IPS DF 19.7 (cell line): ENCODE measurements at regions not wholly inside any gene's neighbourhood (a gene's known extent, or its start where the extent isn't known, plus 50 kb on each side); places are given as distances from the start of the nearest gene placed in this dataset.

ENCODE experiments used
- DNase-seq: peaks from one replicate; pipeline ENCODE4 v3.0.0-alpha.2; 2013; ENCODE audit warnings: low read depth, low spot score

DNA sequence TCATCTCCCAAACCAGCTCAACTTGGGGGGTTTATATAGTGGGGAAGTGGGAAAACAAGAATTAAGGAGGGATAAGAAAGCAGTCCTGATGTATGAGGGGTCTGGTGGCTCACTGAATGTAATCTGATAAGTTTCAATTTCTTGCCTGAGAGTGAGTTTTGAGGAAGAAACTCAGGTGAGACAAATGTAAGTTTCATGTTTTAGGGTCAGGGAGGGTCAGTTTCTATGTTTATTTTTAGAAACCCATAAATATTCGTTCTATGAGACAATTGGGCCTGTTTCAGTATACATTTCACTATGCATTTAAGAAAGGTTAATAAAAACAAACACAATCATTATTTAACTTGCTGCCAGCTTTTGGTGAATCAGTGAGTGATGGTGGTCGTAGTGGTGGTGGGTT lies 128.0 kb upstream of the MBL2 start:
- DNase-seq, result no peak

DNA sequence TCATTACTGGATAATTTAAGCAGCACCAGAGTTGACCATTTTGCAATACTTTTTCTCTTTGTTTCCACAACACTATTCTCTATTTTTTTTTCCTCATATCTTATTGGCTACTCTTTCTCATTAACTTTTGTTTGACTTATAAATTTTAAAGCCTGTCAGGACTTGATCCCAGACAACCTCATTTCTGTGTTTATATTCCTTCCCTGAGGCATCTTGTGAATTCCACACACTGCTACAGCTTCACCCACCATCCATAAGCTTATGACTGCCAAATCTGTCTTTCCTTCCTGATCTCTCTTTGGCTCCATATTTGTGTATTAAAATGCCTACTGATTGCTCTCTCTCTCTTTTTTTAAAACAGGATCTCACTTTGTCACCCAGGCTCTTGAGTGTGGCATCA lies 124.6 kb upstream of the MBL2 start:
- DNase-seq, result no peak

DNA sequence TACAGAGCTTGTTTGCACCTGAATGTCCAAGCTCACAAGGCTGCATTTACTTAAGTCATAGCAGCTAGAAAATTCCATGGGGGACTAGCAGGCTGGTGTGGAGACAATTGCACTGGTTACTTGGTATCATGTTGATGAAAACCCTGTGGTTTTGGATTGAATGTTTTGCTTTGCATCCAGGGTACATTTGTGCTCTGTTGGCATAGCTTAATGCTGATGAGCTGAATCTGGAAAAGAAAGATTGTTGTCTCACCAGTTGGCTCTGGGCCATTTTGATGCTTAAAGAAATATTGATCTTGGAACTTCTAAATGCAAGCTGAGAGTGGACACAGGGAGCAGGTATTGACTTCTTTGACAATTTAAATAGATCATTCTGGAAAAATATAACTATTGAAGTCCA lies 122.5 kb upstream of the MBL2 start:
- no peak for DNase-seq

DNA sequence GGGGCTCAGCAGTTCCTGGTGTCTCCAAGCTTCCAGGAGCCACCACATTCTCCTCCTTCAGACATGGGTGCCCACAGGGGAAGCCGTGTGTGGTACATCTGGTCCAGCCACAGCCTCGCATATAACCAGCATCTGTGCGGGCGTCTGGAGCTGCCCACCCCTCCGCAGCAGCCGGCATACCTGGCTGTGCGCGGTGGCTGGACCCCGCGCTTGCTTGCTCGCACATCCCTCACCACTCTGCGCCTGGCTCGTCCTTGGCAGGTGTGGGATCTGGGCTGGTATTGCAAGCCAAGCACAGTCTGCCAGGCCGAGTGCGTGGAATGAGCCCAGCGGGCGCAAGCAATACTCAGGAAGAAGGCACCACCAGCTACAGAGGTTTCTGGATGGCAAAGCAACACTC lies 117.7 kb upstream of the MBL2 start:
- DNase-seq, result no peak

DNA sequence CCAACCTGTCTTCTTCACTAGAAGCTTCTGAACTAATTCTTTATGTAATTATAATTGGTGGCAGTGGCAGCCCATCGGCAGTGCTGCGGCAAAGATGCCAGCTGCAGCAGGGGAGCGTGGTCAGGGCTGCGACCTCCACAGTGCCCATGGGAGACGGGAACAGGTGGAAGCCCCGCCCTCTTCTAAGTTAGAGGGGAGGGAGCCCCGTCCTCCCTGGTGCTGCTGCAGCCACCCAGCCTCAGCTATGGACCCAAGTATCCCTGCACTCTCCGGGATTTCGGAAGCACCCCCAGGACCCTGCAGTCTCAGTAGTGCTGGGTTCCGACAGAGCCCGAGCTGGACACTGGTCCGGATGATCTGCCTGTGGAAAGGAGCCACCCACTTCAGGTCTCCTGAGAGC lies 117.0 kb upstream of the MBL2 start:
- no peak for DNase-seq

DNA sequence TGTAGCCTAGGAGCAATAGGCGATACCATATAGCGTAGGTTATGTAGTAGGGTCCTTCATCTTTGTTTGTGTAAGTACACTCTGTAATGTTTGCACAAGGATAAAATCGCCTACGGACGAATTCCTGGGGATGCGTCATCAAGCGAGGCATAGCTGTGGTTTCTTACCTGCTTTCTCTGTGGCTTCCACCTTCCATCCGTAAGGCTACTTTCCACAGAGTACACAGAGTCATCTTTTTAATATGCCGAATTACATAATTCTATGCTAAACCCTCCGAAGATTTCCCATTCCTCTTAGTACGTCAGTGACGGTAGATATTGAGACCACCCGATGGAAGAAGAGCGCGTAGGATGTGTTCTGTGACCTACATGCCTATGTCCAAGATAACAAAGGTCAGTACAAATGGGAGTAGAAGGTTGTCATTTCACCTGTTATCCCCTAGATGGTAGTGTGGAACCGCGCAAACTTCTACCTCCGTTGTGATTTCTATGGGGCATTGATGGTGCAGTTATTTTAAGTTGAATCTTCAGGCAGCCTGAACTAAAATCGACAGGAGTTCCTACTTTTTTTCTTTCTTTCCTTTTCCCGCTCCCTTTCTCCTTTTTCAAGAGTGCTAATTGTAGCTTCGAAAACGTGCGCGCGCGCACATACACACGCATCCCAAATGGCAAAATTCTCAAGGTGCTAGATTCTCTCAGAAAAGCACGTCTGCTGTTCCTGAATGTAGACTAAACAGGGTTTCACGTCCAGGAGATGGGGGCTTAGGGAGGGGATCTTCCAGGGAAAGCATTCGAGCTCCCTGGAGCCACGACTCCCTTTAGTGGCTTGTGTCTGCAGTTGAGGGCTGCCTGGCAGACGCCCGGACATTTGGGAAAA lies 111.7 kb upstream of the MBL2 start:
- DNase-seq, result peak; percentile 87

DNA sequence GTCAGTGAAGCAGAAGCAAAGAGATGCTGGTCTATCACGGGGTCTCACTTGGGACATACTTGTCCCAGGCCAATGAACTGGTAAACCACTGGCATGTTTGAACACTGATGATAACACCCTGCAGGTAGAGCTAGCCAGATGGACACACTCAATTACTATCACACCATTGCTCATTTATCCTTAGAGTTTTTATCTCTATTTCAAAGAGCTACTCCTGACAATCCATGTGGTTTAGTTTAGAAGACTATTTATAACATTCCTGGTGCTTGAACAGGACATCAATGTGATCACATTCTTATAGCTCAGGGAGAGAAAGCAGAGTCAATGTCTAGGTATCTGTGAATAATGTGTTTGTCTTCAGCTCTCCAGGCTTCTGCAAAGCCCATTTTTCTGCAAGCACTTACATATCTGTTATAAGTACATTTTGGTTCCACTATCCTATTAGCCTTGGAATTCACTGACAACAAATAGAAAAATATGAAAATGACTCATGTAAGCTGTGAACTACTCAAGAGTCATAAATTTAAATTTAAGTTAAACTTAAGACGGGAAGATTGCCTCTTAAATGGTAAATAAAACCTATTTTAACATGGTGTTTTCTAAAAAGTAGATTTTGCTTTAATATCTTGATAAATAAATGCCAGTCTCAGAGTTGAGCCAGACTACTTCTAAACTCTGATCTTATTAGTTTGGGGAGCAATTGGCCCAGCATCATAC lies 106.7 kb upstream of the MBL2 start:
- no peak for DNase-seq

DNA sequence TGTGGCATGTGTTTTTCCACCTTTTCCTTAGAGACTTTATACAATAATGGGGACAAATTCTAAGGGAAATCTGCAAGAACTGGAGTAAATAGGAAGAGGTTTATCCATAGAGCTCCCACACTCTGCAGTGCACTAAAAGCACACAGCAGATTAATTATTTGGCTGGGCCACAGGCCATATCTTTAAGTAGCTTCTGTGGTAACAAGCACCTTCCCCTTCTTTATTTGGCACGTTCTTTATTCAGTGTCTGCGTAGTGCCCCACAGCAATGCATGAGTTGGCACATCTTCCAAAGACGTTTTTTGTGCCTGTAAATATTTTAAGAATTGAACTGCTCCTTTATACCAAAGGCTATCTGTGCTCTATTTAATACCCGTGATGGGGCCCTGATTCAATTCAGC lies 104.9 kb upstream of the MBL2 start:
- DNase-seq, result no peak

DNA sequence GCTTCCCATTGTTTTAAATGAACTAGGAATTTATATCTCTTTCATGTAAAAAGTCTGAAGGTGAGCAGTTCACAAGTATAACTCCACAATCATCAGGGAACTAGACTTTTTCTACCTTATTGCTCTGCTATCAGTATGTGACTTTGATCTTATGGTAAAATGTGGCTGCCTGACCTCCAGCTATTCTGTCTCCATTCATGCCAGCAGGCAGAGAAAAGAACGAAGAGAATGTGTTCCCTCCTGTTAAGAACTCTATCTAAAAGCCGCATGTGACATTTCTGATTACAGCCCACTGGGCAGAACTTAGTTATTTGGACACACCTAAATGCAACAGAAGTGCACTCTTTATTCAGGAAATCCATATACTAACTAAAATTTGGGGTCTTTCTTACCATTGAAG lies 102.8 kb upstream of the MBL2 start:
- no peak for DNase-seq

DNA sequence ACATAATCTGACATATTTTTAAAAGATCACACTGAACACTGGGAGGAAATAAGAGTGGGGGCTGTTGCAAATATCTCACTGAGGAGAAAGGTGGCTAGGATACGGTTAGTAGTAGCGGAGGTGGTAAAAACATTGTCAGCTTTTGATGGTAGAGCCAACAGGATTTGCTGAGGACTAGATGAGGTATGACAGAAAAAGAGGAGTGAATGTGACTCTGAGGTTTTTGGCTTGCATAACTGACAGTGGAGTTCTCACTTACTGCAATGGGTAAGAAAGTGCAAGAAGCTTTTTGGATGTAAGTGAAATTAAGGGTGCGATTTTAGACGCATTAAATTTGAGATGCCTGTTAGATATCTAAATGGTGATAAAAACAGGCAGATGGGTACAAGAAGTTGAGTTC lies 102.0 kb upstream of the MBL2 start:
- no peak for DNase-seq

DNA sequence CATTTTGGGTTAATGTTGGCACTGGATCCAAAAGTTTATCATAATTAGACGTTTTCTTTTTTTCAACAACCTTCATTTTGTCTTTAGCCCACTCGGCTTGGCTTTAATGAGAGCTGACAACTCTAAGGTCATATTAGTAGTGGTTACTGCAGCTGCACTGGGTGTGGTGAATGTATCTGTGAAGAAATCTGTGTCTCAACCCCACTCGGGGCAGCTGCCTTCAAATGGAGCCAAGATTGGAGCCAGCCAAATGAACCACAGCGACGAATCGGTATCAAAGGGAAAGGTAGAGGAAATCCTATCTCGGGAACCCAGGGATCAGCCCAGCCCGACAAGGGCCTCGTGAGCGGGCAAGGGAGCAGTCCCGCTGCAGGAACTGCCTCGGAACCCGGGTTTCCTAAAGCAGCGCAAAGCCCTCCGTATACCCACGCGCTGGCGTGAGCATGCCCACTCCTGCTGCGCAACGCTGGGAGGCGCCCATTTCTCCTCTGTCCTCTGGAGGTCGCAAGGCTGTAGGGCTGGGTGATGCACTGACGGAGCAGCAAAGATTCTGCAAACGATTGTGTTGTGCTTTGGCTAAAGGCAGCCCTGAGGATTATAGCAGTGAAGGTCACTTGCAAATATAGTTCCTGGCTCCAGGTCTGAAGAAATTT lies 98.7 kb upstream of the MBL2 start:
- DNase-seq, result no peak

DNA sequence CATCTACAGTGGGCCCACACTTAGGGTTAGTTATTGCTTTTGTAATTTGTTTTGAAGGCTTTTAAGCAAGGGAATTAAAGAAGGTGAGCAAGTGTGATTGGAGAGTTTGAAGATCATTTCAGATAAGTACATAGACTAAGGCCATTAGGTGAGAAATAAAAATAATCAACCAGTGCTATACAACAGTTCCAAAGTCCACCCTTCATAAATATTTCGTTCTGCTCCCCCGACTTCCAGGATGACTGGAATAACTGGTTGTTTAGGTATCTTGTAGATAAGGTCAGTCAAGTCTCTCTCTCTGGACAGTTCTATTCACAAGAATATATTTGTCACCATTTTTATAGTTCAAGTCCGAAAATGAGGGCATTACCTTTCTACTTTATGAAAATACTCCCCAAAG lies 98.0 kb upstream of the MBL2 start:
- DNase-seq, result no peak

DNA sequence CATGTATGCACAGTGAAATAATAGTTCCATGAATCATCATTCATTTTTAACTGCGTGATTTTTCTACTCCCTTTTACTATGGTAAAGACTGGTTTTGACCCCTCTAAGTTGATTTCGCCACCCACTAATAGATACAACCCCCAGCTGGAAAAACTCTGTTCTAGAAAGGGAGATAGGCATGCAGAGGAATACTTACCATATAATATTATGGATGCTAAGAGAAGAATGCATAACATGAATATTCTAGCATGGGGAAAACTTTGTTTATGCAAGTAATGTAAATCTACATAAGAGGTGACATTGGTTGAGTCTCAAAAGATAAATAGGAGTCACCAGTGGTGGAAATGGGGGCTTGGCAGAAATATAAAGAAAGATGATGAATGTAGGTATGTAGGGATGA lies 97.3 kb upstream of the MBL2 start:
- DNase-seq, result no peak

DNA sequence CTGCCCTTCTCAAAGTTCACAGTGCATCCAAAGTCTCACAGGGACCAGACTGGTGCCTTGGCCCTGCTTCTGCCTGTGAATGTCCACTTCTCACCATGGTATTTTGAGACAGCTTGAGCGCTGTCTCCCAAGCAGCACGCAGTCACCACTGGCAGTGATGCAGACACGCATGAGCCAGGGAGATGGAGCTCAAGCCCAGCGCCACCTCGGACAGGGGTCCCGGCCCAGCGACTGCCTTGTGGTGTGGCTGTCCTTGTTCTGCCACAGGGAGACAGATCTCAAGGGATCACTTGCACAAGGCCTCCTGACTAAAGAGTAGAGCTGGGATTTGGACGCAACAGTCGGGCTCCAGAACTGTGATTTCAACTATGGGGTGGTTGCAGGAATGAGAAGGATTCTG lies 92.6 kb upstream of the MBL2 start:
- no peak for DNase-seq

DNA sequence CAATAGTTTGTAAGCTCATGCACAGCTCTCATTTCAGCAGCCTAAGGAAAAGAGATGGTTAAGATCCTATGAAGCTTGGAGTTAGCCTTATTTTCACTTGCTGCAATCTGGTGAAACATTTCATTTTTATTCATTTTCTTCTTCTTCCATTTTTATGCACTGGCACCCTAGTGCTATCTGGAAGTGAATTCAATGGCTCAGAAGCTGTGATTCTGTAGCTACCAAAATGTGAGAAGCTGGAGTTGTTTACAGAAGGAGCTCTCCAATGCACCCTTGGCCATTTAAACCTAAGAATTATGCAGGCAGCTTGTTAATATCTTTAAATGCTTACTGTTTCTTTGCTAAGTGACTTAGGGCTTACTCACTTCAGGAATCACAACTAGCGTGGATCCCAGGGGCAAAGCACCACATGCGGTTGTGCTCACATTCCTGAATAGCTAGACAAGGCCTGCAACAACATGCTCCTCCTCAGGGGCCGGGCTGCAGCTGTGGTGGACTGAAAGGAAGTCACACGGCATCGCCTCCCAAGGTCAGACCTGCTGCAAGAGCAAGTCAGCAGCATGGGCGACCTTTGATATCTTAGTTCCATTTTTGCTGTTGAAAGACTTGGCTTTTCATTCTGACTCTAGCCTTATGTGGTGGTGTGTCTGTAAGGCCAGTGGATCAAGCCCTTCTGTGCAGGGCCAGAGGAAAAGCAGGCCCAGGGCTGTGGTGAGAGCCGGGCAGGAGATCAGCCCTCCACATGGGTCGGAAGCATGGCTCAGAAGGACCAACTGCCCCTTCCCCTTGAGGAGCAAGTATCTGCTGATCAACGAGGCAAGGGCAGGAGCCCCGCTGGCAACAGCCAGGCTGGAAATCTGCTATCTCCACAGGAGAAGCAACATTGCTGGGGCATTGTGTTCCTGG lies 91.9 kb upstream of the MBL2 start:
- peak; percentile 60 for DNase-seq

DNA sequence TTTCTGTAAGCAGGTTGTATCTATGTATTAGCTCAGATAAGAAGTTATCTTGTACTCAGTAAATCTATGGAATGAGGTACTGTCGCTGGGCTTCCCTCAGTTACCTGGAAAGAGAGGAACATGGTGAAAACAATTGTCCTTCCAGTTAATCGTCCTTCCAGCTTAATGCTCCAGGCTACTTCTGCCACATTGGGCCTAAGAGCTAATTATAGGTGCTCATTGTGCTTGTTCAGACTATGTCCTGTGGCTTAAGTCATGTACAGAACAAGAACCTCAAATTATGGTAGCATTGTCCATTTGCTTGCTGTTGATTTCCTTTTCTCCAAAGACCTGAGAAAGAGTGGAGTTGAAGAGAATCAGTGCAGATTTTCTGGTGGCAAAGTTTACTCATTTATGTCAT lies 86.1 kb upstream of the MBL2 start:
- DNase-seq, result no peak

DNA sequence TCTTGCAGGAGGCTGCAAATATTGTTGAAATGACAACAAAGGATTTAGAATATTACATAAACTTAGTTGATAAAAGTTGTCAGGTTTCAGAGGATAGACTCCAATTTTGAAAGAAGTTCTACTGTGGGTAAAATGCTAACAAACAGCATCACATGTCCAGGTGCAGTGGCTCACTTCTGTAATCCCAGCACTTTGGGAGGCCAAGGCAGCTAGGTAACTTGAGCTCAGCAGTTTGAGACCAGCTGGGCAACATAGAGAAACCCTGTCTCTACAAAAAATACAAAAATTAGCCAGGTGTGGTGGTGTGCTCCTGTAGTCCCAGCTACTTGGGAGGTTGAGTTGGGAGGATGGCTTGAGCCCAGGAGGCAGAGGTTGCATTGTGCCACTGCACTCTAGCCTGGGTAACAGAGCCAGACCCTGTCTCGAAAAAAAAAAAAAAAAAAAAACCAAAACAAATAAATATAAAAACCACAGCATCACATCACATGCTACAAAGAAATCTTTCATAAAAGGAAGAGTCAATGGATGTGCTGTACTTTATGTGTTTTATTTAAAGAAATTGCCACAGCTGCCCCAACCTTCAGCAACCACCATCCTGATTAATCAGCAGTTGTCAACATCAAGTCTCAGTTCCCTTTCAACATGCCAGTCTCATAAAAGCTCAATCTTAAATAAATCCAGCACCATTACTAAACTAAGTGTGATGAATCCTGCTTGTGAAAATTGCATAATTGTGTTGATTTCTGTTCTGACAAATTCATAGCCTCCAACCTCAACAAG lies 83.2 kb upstream of the MBL2 start:
- no peak for DNase-seq

DNA sequence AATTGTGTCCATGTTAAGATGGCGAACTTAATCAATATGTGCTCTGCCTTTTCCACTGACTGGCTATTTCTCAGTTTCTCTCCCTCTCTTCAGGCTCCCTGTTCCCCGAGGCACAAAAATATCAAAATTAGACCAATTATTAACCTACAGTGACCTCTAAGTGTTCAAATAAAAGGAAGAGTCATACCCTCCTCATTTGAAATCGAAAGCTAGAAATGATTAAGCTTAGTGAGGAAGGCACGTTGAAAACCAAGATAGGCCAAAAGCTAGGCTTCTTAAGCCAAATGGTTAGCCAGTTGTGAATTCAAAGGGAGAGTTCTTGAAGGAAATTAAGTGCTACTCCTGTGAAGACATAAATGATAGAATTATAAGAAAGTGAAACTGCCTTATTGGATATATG lies 81.1 kb upstream of the MBL2 start:
- no peak for DNase-seq

DNA sequence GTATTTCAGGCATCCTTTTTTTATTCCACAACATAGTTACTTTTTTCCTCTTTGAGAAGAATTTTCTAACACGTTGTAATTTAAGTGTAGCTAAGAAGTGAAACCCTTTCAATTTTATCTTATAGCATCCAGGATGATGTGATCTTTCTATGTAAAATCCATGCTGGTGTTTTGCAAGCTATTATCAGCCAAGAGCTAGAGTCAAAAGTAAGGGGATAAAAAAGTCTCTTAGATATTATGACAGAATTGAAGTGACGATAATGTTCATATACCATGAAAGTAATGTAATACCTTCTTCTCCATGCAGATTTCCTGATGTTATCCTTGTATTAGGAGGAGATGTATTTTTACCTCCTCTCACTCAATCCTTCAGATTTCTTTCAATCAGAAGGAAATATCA lies 64.2 kb upstream of the MBL2 start:
- no peak for DNase-seq
